OCI-LY7 (cell line): ENCODE measurements at regions not wholly inside any gene's neighbourhood (a gene's known extent, or its start where the extent isn't known, plus 50 kb on each side); places are given as distances from the start of the nearest gene placed in this dataset.

Experiments used
- EZH2phosphoT487 ChIP-seq: fragments of 200-600 bp; sonication (generic); IDR thresholded peaks from 2 replicates; pipeline ENCODE4 v1.6.1; 2018; ENCODE audit warnings: low read depth, borderline replicate concordance, mild to moderate bottlenecking, mixed run types, antibody characterized with exemption, low read length, moderate library complexity, mixed read lengths
- TF ChIP-seq, protein P1 (sequence below): fragments of 200-600 bp; sonication (generic); conservative IDR thresholded peaks from 2 replicates; pipeline ENCODE4 v1.5.1; 2014; ENCODE audit warnings: mild to moderate bottlenecking, antibody characterized with exemption, low read length, moderate library complexity, mixed read lengths

DNA sequence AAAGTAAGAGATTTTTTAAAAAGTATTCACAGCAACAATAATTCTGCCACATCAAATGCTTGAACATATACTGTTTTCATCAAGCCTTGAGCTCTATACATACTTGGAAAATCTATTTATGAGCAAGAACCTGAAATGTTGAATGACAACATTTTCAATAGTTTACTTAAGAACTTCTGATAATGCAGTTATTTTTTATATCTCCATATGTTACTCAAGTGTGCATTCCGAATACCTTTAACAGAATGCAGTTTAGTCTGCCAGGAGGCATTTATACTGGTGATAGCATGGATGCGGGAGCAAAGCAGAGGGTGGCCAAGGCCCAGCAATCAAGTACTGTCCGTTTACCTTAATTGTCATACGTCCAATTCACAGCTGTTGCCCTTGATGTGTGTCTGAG lies 589.5 kb downstream of the KCTD12 start:
- TF ChIP-seq, protein P1, sequence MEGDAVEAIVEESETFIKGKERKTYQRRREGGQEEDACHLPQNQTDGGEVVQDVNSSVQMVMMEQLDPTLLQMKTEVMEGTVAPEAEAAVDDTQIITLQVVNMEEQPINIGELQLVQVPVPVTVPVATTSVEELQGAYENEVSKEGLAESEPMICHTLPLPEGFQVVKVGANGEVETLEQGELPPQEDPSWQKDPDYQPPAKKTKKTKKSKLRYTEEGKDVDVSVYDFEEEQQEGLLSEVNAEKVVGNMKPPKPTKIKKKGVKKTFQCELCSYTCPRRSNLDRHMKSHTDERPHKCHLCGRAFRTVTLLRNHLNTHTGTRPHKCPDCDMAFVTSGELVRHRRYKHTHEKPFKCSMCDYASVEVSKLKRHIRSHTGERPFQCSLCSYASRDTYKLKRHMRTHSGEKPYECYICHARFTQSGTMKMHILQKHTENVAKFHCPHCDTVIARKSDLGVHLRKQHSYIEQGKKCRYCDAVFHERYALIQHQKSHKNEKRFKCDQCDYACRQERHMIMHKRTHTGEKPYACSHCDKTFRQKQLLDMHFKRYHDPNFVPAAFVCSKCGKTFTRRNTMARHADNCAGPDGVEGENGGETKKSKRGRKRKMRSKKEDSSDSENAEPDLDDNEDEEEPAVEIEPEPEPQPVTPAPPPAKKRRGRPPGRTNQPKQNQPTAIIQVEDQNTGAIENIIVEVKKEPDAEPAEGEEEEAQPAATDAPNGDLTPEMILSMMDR = no peak
- no peak for TF ChIP-seq EZH2phosphoT487
